ENCODE measurements at regions not wholly inside any gene's neighbourhood (a gene's known extent, or its start where the extent isn't known, plus 50 kb on each side); places are given as distances from the start of the nearest gene placed in this dataset.

DNA sequence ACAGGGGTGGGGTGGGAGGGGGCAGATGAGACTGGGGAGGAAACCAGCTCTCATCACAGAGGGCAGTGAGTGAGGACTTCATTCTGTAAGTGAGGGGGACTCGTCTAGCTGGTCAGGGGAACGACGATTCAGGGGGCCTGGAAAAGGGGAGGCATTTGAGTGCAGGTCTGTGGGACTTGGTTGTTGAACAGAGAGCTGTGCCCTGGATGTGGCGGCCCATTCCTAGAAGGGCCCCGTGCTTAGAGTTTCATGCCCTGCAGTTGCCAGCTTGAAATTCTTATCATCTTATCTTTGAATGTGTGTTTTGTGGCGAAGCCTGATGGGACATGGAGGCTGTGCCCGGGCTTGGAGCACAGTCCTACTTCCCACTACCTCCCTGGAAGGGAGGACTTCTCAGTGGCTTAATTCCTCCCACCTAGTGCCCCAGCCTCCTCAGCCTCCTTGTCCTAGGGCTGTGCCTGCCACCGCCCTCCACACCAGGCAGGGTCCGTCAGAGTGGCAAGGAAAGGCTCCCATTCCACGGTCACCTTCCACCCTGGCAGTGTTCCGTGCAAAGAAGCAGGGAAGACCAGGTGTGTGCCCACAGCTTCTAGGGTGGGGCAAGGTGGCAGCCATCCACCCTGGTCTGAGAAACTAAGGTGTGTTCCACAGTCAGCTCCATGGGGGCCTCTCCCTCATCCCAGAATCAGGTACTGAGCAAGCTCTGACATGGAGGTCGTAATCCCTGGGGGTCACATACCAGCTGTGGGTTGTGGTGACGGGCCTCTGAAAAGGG is 59.7 kb upstream of the LMO1 start:
- DNase-seq (ENCODE audit: low read depth): no peak

DNA sequence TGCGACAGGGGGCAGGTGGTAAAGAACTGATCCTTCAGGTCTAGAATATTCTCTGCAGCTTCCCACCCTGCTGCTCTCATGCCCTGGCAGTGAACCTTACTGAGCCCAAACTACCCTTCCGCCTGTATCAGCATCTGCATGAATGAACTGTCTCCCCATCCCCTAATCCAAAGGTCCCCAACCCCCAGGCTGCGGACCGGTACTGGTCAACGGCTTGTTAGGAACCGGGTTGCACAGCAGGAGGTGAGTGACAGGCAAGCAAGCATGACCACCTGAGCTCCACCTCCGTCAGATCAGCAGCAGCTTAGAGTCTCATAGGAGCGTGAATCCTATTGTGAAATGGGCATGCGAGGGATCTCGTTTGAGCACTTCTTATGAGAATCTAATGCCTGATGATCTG is 58.2 kb upstream of the LMO1 start:
- DNase-seq (ENCODE audit: low read depth): no peak

DNA sequence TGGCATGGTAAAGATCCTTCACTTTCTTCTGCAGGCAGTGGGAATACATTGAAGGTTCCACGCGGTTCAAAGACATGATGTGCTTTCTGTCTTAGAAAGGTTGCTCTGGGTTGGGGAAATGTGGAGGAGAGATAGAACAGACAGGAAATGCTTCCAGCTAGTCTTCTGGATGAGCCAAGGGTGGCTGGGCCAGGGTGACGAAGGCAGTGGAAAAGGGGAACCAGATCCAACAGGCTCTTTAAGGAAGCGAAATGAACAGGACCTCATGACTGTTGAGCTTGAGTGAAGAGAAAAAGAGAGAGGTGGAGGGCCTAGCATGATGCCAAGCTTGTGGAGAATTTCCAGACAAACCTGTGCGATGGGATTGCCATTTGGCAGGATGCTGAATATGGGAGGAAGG is 56.4 kb upstream of the LMO1 start:
- DNase-seq (ENCODE audit: low read depth): no peak

DNA sequence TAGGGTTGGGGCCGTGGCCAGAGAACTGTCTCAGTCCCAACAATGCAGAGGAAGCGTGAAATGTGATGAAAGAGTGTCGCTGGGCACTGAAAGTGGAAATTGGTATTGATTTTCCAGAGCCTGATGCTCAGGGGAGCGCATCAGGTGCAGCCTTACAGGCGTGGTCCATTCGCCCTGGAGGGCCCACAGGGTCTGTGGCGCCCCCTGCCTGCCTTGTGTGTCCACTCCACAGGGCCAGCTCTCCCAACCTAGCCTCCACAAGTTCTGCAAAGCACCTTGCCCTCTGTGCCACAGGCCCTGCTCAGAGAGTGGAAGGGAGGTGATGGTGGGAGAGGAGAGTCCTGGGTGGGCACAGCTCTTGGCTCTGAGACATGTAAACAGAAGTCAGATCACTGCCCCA is 54.9 kb upstream of the LMO1 start:
- DNase-seq (ENCODE audit: low read depth): no peak

DNA sequence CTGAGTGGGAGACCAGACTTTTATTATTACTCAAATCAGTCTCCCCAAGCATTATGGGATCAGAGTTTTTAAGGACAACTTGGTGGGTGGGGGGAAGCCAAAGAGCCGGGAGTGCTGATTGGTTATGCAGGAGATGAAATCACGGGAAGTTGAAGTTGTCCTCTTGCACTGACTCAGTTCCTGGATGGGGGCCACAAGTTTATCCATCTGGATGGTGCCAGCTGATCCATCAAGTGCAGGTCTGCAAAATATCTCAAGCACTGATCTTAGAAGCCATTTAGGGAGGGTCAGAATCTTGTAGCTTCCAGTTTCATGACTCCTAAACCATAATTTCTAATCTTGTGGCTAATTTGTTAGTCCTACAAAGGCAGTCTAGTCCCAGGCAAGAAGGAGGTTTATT is 53.5 kb upstream of the LMO1 start:
- no peak for DNase-seq (ENCODE audit: low read depth)

DNA sequence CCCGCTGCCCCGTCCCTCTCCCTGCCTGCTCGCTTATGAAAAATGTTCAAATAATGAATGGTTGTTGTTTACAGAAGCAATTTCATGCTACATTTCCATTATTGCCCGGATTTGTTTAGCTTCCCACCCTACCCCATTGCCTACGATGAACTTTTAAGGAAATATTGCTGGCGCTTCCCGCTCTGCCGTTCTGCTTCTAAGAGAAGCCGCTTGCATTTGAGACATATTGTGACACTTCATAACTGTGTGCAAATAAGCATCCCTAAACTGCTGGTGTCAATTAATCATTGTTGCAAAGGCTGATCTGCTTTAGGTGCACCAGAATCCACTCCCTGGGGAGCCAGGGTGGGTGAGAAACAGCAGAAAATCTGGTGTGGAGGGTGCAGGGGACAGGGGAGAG is 52.3 kb upstream of the LMO1 start:
- no peak for DNase-seq (ENCODE audit: low read depth)

DNA sequence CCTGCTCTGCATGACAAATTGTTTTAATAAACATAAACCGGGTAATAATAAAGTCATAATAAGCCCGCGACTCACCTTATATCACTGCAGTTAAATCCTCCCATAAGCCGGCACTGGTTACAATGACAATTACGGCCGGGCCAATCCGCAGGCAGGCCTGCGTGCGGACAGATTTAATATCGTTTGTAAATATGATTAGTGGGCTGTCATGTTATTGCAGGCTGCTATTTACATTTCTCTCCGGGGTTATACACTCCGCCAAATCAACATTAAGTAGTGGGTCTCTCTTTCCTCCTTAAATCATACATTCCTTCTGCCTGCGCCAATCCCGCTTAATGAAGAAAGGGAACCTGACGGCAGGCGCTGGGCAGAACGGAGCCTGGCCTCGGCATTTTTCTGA is 51.8 kb upstream of the LMO1 start:
- no peak for DNase-seq (ENCODE audit: low read depth)

DNA sequence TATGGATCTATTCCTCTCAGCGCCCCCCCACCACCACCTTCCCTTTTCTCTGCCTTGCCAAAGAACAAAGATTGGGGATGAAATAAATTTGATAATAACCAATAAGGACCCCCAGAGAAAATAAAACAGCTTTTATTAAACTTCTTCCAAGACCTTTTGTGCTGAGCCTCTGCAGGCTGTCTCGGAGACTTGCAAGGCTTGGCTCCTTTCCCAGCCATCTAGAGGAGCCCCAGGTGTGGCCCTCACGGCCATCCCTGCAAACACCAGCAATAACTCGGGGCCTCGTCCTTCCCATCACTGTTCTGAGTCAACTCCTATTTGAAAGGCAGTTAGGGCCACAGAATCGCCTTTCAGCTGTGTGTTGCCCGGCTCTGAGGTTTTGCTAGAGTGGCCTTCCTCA is 51.2 kb upstream of the LMO1 start:
- no peak for DNase-seq (ENCODE audit: low read depth)

DNA sequence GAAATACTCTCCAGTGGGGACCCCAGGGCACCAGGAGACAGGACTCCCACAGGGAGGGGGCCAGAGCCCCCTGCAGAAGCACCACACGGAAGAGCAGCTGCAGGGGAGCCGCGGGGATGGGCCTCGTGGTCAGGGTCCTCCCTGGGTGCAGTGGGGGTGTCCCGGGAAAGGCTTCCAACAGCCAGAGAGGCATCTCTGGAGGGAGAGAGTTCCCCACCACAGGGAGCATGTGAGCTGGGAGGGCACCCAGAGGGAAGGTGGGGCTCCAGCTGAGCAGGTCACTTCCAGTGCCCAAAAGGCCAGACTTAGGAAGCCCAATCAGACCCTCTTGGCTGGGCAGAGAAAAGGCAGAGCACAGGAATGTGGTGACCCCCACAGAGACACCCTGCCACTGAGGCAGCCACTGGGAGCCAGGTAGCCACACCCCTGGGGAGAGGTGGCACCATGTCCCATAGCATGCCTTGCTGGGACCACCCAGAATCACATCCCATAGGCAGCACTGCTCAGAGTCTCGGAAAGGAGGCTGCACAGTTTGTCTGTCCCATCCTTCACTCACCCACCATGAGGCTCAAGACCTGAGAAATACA is 49.9 kb upstream of the LMO1 start:
- no peak for DNase-seq (ENCODE audit: low read depth)

All from ELR (cell line).